ENCODE measurements at regions not wholly inside any gene's neighbourhood (a gene's known extent, or its start where the extent isn't known, plus 50 kb on each side); places are given as distances from the start of the nearest gene placed in this dataset.

- no peak for DNase-seq (ENCODE audit: low spot score)
- in situ Hi-C loops (cut with MboI; ENCODE audit: low pct_unique_long_range_greater_than_20kb, low sequenced_read_pairs, unreplicated experiment), result no loop called here
- TF ChIP-seq CTCF (IDR thresholded peaks at IDR 0.05; ENCODE audit: extremely low read depth, insufficient read depth, missing control alignments), result no peak
Observed at GRCh38 chr1:4379451-4380175, 274.8 kb upstream of the AJAP1 start.

- DNase-seq (ENCODE audit: low spot score), result no peak
- TF ChIP-seq CTCF (IDR thresholded peaks at IDR 0.05; ENCODE audit: extremely low read depth, insufficient read depth, missing control alignments), result no peak
- in situ Hi-C loops (cut with MboI; ENCODE audit: low pct_unique_long_range_greater_than_20kb, low sequenced_read_pairs, unreplicated experiment), result no loop called here
Observed at GRCh38 chr1:4380564-4381168, 273.7 kb upstream of the AJAP1 start.

GRCh38 chr1:4393191-4393590 is 261.2 kb upstream of the AJAP1 start:
- no peak for DNase-seq (ENCODE audit: low spot score)
- in situ Hi-C loops (cut with MboI; ENCODE audit: low pct_unique_long_range_greater_than_20kb, low sequenced_read_pairs, unreplicated experiment), result no loop called here
- no peak for TF ChIP-seq CTCF (IDR thresholded peaks at IDR 0.05; ENCODE audit: extremely low read depth, insufficient read depth, missing control alignments)

GRCh38 chr1:4394366-4394765 is 260.0 kb upstream of the AJAP1 start:
- in situ Hi-C loops (cut with MboI; ENCODE audit: low pct_unique_long_range_greater_than_20kb, low sequenced_read_pairs, unreplicated experiment), result no loop called here
- TF ChIP-seq CTCF (IDR thresholded peaks at IDR 0.05; ENCODE audit: extremely low read depth, insufficient read depth, missing control alignments), result no peak
- DNase-seq (ENCODE audit: low spot score), result no peak

GRCh38 chr1:4395158-4395557 is 259.3 kb upstream of the AJAP1 start:
- in situ Hi-C loops (cut with MboI; ENCODE audit: low pct_unique_long_range_greater_than_20kb, low sequenced_read_pairs, unreplicated experiment), result no loop called here
- no peak for TF ChIP-seq CTCF (IDR thresholded peaks at IDR 0.05; ENCODE audit: extremely low read depth, insufficient read depth, missing control alignments)
- DNase-seq (ENCODE audit: low spot score), result no peak

GRCh38 chr1:4395676-4396075 is 258.7 kb upstream of the AJAP1 start:
- in situ Hi-C loops (cut with MboI; ENCODE audit: low pct_unique_long_range_greater_than_20kb, low sequenced_read_pairs, unreplicated experiment), result no loop called here
- DNase-seq (ENCODE audit: low spot score), result no peak

More at GRCh38 chr1:4395676-4396075, 258.7 kb upstream of the AJAP1 start:
- no peak for TF ChIP-seq CTCF (IDR thresholded peaks at IDR 0.05; ENCODE audit: extremely low read depth, insufficient read depth, missing control alignments)
